HL-60/S4 treated with retinoic acid at 250 ng/mL for 4 days and 3 days (cell line): ENCODE measurements at regions not wholly inside any gene's neighbourhood (a gene's known extent, or its start where the extent isn't known, plus 50 kb on each side); places are given as distances from the start of the nearest gene placed in this dataset.
"Not testable (repeated sequence)": the region's sequence is repeated elsewhere in the genome, so short reads cannot be mapped to it uniquely, and the experiment has no call there.

Source experiments
- in situ Hi-C: fragments of 300-500 bp; cut with MboI; formaldehyde crosslinking; loops from 2 replicates; pipeline ENCODE4 v1.7.0; 2022; ENCODE audit warnings: low sequenced_read_pairs

DNA sequence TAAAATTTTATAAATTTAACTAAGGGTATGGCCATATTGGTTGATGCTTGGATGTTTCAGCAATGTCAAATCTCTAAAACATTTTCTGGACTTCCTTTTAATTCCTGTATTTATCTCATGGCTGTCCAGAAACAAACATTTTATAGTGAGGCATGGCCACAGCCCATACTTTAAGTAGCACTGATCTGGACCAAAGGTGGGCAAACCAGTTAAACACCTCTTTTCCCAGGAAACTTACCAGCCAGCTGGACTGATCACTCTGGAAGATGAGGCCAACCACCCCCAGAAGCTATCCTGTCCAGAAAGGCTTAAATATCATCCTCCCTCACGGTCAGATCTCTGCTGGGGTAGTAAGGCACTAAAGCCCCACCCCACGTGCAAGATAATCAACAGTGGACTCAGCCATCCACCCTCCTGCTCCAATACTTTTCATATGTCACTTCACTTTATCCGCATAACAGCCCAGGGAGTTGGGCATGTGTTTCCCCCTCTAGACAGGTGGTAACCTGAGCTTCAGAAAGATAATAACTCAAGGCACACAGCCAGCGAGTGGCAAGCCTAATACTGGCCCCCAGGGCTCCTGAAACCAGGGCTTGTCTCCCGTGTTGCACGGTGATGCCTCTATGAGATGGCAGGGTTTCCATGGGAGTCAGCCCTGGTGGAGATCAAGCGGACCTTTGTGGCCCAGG is 120.5 kb upstream of the NGF start:
- in situ Hi-C loops = no loop called here

DNA sequence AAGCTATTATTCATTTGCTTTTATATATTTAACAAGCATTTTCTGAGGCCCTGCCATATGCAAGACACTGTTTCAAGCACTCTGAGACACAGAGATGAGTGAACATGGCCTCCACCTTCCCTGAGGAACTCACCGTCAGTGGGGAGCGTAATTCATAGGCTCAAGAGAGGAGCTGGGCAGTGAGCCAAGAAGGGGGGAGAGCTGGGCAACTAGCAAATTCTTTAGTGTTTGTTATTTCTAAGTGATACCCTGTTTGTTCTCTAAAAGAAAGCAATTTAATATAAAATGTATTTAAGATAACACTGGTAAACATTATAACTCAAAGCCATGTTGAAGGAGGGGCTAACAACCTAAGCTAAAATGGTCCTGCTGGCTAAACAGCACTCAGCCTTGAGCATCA is 119.2 kb upstream of the NGF start:
- in situ Hi-C loops = no loop called here

DNA sequence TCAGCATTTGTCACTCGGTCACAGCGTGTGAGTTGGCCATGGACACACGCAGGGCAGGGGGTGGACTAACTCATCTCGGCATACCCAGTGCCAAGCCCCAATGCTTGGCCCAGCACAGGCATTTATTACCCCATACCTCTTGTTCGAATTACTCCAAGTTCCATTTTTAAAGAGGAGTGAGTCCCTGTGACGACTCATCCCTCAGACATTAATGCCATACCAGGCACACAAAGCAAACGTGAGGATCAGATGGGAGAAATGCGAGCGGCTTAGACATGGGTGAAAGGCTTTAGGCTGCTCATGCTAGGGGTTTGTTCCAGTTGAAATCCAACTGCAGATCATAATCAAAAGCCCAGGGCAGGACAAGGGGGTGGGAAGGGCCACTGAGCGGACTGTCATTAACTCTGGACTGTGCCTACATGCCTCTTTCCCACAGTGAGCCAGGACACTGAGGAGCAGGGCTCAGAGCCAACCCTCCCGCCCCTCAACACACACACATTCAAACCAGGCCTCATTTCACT is 118.5 kb upstream of the NGF start:
- in situ Hi-C loops = no loop called here

DNA sequence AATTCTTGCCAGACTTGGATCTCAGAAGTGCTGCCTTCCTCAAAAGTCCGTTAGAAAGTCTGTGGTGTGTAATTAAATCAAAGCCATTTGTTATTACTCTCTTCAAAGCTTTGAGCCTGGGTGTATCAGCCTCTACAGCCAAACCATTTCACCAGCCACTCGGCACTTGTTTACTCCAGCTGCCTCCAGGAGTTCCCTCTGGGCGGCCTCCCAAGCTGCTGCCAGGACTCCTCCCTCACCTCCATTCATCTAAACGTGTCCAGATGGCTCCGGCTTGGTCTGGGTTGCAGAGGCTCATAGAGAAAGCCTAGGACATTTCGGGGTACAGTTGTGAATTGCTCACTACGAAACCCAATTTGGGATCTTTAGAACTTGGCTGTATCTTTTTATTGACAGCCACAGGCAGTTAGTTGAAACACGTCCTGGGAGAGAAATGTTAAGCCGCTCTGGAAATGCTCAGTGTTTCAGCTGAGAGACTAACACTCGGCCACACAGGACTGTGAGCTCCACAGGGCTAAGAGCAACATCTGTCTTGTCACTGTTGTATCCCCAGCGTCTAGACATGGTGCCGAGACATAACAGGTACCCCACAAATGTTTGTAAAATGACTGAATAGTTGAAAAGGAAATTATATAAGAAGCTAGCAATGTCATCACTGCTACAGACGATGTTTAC is 116.9 kb upstream of the NGF start:
- in situ Hi-C loops = no loop called here

DNA sequence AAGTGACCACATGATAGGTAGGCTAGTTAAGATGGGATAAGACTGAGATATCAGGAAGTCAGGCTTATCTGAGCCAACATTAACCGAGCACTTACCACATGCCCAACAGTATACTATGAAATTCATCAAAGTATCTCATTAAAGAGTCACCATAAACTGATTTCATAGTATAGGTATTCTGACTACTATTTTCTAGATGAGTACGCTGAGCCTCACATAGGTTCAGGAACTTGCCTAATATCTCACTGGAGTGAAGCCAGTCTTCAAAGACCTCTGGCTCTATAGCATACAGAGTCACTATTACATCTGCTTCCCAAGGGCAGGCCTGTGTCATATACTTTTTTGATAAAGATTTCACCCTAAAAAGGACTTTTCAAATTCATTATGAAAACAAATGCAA is 115.6 kb upstream of the NGF start:
- in situ Hi-C loops = no loop called here

DNA sequence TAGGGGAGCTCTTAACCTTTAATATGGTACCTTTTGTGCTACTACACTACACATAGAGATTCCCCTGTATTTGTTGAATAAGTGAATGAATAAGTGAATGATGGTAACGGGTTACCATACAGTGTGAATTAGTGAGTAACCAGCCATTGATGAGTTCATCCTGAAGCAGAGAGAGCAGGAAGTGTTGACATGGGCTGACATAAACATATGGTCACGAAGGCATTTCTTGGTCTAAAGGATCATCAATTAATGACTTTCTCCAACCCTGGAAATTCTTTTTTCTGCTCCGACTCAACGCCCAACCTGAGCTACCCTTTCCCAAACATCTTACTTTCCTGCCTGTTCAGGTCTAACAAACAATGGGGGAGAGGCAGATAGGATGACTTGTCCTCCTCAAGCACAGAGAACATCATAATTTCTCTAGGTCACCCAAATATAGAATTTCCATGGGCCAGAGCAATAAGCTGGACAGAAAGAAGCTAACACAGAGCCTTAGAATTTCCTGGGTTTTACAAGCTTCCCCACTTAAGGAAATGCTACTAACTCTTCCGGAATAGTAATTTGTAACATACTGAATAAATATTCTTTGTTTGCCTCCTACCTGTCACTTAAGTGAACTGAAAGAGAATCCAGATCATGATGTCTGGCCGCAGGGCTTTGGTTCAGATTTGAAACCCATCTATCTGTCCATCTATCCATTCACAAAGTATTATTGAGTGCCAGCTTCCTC is 114.7 kb upstream of the NGF start:
- in situ Hi-C loops = no loop called here

DNA sequence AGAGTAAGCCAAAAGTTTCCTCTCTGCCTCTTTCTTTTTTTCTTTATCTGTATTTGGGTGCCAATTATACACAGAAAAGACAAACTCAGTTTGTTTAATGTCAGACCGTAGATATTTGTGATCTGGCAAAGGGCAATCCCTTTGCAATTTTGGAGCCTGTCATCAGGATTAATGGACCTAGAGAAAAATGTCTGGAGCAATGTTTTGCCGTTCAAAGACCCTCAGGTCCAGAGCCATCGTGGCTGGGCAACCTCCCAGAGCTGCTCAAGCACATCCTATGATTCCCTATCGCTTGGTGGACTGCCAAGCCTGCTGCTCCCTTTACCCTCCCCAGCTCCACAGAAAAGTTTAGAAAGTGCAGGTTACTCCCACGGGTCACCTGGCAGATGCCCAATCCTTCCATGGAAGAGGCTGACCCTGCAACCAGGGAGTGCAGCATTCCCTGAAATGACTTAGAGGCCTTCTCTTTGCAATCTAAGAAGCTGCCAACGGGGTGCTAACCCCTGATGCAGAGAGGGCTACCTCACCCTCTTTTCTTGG is 112.5 kb upstream of the NGF start:
- in situ Hi-C loops = no loop called here

DNA sequence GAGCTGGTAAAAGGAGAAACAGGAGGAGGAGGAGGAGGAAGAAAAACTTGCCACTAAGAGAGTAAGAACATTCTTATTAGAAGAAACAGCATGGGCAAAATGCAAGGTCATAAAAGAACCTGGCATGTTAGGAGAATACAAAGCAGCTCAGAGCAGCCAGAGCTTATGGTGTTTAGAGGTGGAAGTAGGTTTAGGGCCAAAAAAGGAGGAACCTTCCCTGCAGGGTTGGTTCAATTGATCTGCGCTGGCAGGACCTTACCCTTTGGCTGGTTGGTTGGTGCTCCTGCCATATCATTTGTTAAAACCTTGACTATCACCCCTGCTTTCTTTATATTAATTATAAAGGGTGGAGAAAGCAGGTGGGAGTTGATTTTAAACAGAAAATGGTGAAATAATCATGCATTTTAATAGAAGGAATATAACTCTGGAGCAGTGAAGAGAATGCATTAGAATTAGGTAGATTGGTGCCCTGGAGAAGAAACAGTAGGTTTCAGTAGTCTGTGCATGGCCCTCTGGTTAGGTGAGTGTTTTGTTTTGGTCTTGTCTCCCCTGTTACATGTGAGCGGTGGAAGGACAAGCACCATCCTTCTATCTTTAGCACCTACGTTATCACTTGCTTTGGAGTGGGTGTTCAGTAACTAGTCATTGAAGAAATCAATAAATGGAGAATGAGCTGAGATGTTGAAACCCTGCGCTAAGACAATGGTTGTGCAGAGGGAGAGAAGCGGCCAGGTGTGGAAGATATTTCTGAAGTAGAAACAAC is 110.4 kb upstream of the NGF start:
- in situ Hi-C loops = no loop called here

DNA sequence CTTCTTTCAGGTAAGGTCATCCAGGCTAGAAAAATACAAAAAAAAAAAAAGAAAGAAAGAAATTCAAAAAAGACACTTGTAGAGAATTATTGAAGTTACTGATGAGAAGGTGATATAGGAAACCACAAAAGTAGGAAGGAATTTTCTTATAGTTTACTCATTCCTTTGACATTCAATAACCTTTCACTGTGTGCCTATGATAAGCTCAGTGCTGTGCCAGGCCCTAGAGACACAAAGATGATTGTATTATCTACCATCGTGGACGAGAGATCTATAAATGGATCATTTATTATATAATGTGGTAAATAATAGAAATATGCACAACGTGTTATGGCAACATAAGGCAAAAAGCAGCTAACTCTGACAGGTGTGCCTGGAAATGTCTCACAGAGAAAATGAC is 109.6 kb upstream of the NGF start:
- in situ Hi-C loops = no loop called here

DNA sequence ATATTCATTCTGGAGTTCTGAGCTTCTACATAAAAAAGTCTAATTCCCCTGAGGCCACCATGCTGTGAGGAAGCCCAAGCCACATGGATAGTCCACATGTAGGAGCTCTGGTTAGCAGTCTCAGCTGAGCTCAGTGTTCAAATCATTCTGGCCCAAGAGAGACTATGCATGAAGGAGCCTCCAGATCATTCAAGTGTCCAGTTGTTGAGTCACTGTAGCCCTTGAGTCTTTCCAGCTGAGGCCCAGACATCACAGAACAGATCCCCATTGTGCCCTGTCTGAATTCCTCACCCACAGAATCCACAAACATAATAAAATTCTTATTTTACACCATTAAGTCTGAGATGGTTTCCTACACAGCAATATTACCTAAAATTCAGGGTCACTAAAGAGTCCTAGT is 107.0 kb upstream of the NGF start:
- in situ Hi-C loops = no loop called here

DNA sequence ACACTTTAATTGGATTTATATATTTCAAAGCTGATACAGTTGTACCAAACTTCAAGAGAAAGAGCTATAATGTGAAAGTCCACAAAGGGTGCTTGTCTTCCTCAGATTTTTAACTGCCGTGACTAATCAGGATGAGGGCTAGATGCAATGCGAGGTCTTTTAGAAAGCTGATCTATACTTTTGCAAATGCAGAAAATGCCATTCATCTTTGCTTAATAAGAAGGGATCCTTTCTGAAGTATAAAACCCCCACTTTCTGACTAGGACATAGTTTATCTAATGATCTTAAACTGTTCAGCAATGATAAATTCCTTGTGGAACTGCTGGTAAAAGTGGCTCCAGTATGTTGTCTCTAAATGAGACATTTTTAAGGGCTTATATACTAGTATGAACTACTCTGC is 102.7 kb upstream of the NGF start:
- in situ Hi-C loops = no loop called here

DNA sequence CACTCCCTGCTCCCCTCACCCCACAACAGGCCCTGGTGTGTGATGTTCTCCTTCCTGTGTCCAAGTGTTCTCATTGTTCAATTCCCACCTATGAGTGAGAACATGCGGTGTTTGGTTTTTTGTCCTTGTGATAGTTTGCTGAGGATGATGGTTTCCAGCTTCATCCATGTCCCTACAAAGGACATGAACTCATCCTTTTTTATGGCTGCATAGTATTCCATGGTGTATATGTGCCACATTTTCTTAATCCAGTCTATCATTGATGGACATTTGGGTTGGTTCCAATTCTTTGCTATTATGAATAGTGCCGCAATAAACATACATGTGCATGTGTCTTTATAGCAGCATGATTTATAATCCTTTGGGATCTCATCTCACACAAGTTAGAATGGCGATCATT is 101.5 kb upstream of the NGF start:
- in situ Hi-C loops = not testable (repeated sequence)

DNA sequence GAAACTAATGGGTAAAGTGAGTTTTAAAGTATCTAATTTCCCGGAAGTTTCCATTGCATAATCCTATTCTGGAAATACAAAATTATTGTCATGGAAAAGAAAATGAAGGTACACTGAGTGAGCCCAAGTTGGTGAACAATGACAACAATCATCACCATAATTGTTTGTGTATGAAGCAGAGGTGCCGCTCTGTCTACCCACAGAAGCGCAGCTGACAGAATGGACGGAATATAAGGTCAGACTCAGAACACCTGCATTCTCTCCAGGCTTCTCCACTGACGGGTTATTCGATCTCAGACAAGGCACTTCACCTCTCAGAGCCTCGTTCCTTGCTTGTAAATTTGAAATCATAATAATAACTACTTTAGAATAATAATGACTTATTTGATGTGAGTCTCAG is 99.1 kb upstream of the NGF start:
- in situ Hi-C loops = no loop called here

DNA sequence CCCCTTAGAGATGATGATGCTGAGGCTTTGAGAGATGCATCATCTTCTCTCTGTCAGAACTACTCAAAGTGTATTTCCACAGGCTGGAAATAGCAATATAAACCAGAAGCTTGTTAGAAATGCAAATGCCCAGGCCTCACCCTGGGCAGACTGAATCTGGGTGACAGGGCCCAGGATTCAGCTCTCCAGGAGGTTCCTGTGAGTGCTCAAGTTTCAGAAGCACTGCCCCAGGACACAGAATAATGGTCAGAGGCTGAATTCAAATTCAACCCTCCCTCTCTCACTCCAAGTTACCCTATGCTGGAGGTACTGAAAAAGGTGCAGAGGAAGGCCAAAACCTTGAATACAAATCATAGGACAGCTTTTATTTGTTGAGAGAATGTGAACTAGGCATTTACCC is 98.5 kb upstream of the NGF start:
- in situ Hi-C loops = no loop called here

DNA sequence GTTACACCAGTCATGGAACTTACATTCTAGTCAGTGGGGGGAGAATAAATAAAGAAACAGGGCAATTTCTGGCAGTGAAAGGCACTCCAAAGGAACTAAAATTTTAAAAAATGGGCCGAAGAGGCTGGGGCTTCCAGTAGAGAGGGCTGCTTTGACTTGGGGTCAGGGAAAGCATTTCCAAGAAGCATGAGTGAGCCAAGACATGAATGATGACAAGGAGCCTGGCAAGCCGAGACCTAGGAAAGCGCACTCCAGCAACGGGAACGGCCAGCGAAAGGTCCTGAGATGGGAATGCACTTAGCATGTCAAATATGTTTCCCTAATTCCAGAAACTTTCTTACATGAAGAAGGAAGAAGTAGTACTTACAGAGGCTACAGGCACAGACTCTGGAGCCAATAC is 95.4 kb upstream of the NGF start:
- in situ Hi-C loops = no loop called here

DNA sequence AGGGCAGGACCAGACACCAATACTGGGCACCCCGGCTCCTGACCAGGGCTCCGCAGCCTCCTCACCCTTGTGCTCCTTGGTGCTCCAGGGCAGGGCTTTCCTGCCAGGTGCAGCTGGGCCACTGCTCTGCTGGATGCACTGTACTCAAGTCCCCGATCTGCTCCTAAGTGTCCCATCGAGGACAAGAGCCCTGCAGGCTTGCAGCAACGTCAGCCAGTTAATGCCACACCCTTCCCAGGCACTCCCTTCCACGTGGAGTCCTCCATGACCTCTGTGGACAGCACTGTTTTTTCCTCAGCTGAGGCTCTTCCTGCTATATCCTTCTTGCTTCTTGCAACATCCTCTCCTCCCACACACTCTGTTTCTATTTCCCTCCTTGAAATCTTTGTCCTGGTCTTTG is 94.0 kb upstream of the NGF start:
- in situ Hi-C loops = no loop called here

DNA sequence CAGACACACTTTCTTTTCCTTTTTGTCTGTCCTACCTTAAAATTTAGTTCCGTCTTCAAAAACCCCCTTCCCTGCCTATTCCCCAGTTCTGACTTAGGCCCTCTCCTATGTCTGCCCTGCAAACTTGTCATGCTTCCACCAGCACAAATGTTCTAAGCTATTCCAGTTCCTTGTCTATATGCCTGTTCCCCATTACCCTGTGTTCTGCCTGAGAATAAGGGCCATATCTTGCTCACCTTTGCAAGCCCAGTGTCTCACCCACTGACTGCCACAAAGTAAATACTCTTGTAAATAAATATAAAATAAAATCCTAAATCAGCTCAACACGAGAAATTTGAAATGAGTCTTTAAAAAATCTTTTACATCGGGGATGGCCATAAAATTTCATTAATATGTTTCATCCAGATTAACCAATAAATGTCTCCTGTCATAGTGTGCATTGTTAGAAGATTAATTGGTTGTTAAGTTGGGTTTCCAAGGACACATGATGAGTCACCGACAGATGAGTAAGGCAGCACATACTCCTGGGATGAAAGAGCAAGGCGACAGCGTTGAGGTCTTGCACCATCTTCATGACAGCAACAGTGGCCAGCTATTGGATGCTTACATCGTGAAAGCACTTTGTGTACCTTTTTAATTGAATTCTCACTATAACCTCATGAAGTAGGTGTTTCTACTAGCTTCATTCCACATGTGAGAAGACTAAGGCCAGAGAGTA is 92.6 kb upstream of the NGF start:
- in situ Hi-C loops = no loop called here

DNA sequence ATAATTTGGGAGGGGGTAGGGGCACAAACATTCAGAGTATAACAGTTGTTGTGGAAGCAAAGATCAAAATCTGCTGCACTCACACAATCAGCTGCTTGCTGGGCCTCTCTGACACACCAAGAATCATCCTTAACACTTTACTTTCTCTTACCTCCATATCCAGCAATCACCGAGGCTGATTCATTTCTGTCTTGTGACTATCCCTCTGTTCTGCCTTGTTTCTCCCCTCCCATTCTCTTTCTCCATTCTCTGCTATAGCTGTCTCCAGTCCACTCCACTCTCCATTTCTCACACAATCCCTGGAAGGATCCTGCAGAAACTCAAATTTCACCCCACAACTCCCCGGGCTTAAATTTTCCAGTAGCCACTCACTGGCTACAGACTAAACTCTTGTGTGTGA is 91.8 kb upstream of the NGF start:
- in situ Hi-C loops = no loop called here

DNA sequence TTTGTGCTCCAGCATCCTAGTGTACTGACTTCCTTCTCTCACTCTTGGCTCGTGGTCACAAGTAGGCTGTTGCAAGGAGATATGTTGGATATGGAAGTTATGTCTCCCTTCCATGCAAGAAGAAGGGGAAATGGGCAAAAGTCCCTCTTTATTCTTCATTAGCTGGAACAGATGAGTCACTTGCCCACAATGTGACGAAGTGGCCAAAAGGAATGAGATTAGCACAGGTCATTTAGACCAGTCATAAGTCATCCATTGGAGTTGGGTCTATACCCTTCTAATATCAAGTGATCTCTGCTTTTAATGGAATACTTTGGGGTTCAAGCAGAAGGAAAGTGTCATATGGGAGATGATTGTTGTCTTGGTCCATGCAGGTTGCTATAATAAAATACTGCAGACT is 91.2 kb upstream of the NGF start:
- in situ Hi-C loops = no loop called here

DNA sequence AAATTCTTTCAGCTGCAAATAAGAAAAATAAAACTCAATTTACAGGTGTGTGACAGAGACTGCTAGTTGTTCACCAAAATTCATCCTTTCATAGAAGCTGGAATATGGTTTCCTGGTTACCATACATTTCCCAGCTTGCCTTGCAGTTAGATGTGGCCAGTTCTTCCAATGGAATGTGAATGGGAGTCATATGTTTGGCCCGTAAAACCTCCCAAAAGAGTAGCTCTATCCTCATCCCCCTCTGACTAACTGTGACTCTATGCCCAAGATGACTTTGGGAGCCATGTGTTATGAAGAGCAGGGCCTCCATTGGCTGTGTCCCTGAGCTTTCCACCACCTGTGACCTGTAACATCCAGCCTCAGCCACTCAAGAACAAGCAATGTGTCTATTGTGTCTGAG is 90.6 kb upstream of the NGF start:
- in situ Hi-C loops = no loop called here
